ENCODE measurements at regions not wholly inside any gene's neighbourhood (a gene's known extent, or its start where the extent isn't known, plus 50 kb on each side); places are given as distances from the start of the nearest gene placed in this dataset.

GRCh38 chr1:231108516-231109302 is 53.1 kb upstream of the TRIM67 start:
- peaks cover 11% of the 10 kb centered on the region for H3K4me1 ChIP-seq (ENCODE audit: insufficient read depth)
- H3K4me3 ChIP-seq, result no peak overlapping the region
- H2AFZ ChIP-seq, result no peak overlapping the region
- no peak for DNase-seq (ENCODE audit: low spot score)
- no peak overlapping the region for H3K27ac ChIP-seq
- H3K79me2 ChIP-seq, result no peaks in the 10 kb centered on the region
- no peaks in the 10 kb centered on the region for H3K9me2 ChIP-seq (replicated peaks; ENCODE audit: insufficient read depth)
- no peaks in the 10 kb centered on the region for H3K9me3 ChIP-seq (ENCODE audit: low read depth)
- no peak for TF ChIP-seq EZH2 (IDR thresholded peaks at IDR 0.05; ENCODE audit: borderline replicate concordance)
- TF ChIP-seq EZH2phosphoT487 (IDR thresholded peaks at IDR 0.05; ENCODE audit: low read depth, severe bottlenecking, unreplicated experiment), result no peak
- TF ChIP-seq CTCF (IDR thresholded peaks at IDR 0.05; ENCODE audit: poor library complexity), result no peak
- 92% methylated on average over 7 of the region's 7 CpGs for WGBS (ENCODE audit: low lambda C conversion rate, missing lambda C conversion rate)
- H3K4me2 ChIP-seq, result no peak overlapping the region
- H3K27me3 ChIP-seq, result no peaks in the 10 kb centered on the region
- no peaks in the 10 kb centered on the region for H3K36me3 ChIP-seq (replicated peaks; ENCODE audit: insufficient read depth, low read depth)
- no peaks in the 10 kb centered on the region for H4K20me1 ChIP-seq (ENCODE audit: insufficient read depth, poor library complexity, severe bottlenecking)

- Histone ChIP-seq H4K20me1 (ENCODE audit: insufficient read depth, poor library complexity, severe bottlenecking) (no peaks in the 10 kb centered on the region), H3K79me2 (no peaks in the 10 kb centered on the region), H3K4me2 (no peak overlapping the region), H3K9me2 (replicated peaks; ENCODE audit: insufficient read depth) (no peaks in the 10 kb centered on the region), H3K27me3 (no peaks in the 10 kb centered on the region), H3K4me3 (no peak overlapping the region), H3K36me3 (replicated peaks; ENCODE audit: insufficient read depth, low read depth) (no peaks in the 10 kb centered on the region), H3K4me1 (ENCODE audit: insufficient read depth) (peaks cover 11% of the 10 kb centered on the region), H2AFZ (no peak overlapping the region), H3K9me3 (ENCODE audit: low read depth) (no peaks in the 10 kb centered on the region), H3K27ac (no peak overlapping the region)
- TF ChIP-seq EZH2 (IDR thresholded peaks at IDR 0.05; ENCODE audit: borderline replicate concordance) (no peak), CTCF (IDR thresholded peaks at IDR 0.05; ENCODE audit: poor library complexity) (no peak), EZH2phosphoT487 (IDR thresholded peaks at IDR 0.05; ENCODE audit: low read depth, severe bottlenecking, unreplicated experiment) (no peak)
- no peak for DNase-seq (ENCODE audit: low spot score)
- whole genome bisulfite sequencing (ENCODE audit: low lambda C conversion rate, missing lambda C conversion rate), result 65% methylated on average over 12 of the region's 12 CpGs
These were observed 54.1 kb upstream of the TRIM67 start for GRCh38 chr1:231107600-231108326.

- H3K9me3 ChIP-seq (ENCODE audit: low read depth), result no peaks in the 10 kb centered on the region
- TF ChIP-seq EZH2 (IDR thresholded peaks at IDR 0.05; ENCODE audit: borderline replicate concordance) (no peak), CTCF (IDR thresholded peaks at IDR 0.05; ENCODE audit: poor library complexity) (no peak), EZH2phosphoT487 (IDR thresholded peaks at IDR 0.05; ENCODE audit: low read depth, severe bottlenecking, unreplicated experiment) (no peak)
- no peak overlapping the region for H3K4me2 ChIP-seq
- no peak for DNase-seq (ENCODE audit: low spot score)
- H3K4me1 ChIP-seq (ENCODE audit: insufficient read depth), result peaks cover 11% of the 10 kb centered on the region
- no peaks in the 10 kb centered on the region for H4K20me1 ChIP-seq (ENCODE audit: insufficient read depth, poor library complexity, severe bottlenecking)
- H3K9me2 ChIP-seq (replicated peaks; ENCODE audit: insufficient read depth), result no peaks in the 10 kb centered on the region
- H2AFZ ChIP-seq, result no peak overlapping the region
- H3K36me3 ChIP-seq (replicated peaks; ENCODE audit: insufficient read depth, low read depth), result no peaks in the 10 kb centered on the region
- no peaks in the 10 kb centered on the region for H3K79me2 ChIP-seq
- H3K4me3 ChIP-seq, result no peak overlapping the region
- H3K27me3 ChIP-seq, result no peaks in the 10 kb centered on the region
- no peak overlapping the region for H3K27ac ChIP-seq
- WGBS (ENCODE audit: low lambda C conversion rate, missing lambda C conversion rate), result 89% methylated on average over 8 of the region's 8 CpGs
These were observed 54.7 kb upstream of the TRIM67 start for GRCh38 chr1:231107151-231107550.
